K562 (cell line): ENCODE measurements at regions not wholly inside any gene's neighbourhood (a gene's known extent, or its start where the extent isn't known, plus 50 kb on each side); places are given as distances from the start of the nearest gene placed in this dataset.

Experiments used
- ATAC-seq: fragments of 200-7000 bp; cut with Tn5 transposase; 3 replicates; pipeline ENCODE4 v1.9.1; 2020; ENCODE audit warnings: moderate library complexity
- BruUV-seq: library from RNA; stranded (reverse); fragments of 400-500 nt; replicated peaks from 2 replicates; lab custom pipeline; 2021; lab: Mats Ljungman, UMichigan
- CTCF ChIA-PET: fragments of 300-600 bp; formaldehyde crosslinking; extraction: SDS; loops from one replicate; lab custom pipeline; 2021; ENCODE audit warnings: low intra/inter-chr PET ratio; lab: Yijun Ruan, JAX
- POLR2A ChIA-PET: fragments of 300-600, 350-650 bp; sonication (Branson Sonifier 250); formaldehyde crosslinking; extraction: SDS; loops from one replicate; lab custom pipeline; 2021; ENCODE audit warnings: antibody characterized with exemption, inconsistent platforms; lab: Yijun Ruan, JAX
- DNase-seq, 4 experiments: peaks; one replicate each; pipeline versions ENCODE4 v3.0.0 to v3.0.0-alpha.2; 2011 to 2018; ENCODE audit warnings: low spot score in 3 of 4, mixed read lengths in 3 of 4; ENCODE audit errors: extremely low read depth in 1 of 4
- FAIRE-seq: peaks from 2 replicates; lab custom pipeline; 2011; peaks lifted over from hg19 to GRCh38; lab: Jason Lieb, UNC
- H2AFZ ChIP-seq: 2 replicates; pipeline ENCODE4 v1.6.0; 2011; ENCODE audit warnings: low read depth, low read length, control low read depth, inconsistent platforms
- H3K27ac ChIP-seq: fragments of 200-600 bp; 3 replicates; pipeline ENCODE4 v1.8.0; 2011; ENCODE audit warnings: low read depth, mild to moderate bottlenecking, control low read depth, inconsistent platforms, low read length, moderate library complexity, mixed read lengths; ENCODE audit errors: extremely low read depth
- H3K27me3 ChIP-seq, 2 experiments: fragments of 300-600 bp in 1 of 2; 2 replicates in 1 of 2; 3 replicates in 1 of 2; pipeline versions ENCODE4 v1.6.0 to v1.8.0; 2011; ENCODE audit warnings: inconsistent platforms in 2 of 2, low read length in 2 of 2, mild to moderate bottlenecking in 1 of 2, mixed read lengths in 1 of 2, moderate library complexity in 1 of 2; ENCODE audit not compliant: control insufficient read depth in 2 of 2, insufficient read depth in 2 of 2
- H3K36me3 ChIP-seq: fragments of 300-600 bp; 3 replicates; pipeline ENCODE4 v1.8.0; 2011; ENCODE audit warnings: mild to moderate bottlenecking, low read length, inconsistent platforms; ENCODE audit not compliant: control insufficient read depth, insufficient read depth
- H3K4me1 ChIP-seq, 2 experiments: fragments of 200-600 bp in 1 of 2; replicated peaks in 1 of 2; 2 replicates in 1 of 2; 3 replicates in 1 of 2; pipeline versions ENCODE4 v1.5.1 to v1.8.0; 2011; ENCODE audit warnings: inconsistent platforms in 2 of 2, low read length in 2 of 2, mild to moderate bottlenecking in 1 of 2, mixed read lengths in 1 of 2, moderate library complexity in 1 of 2; ENCODE audit not compliant: control insufficient read depth in 2 of 2, insufficient read depth in 2 of 2
- H3K4me2 ChIP-seq: 2 replicates; pipeline ENCODE4 v1.6.1; 2011; ENCODE audit warnings: low read length, control low read depth, inconsistent platforms, mixed read lengths; ENCODE audit not compliant: insufficient read depth
- H3K4me3 ChIP-seq: fragments of 200-600 bp; sonication (generic), shearing (Covaris generic); 2 replicates; pipeline ENCODE4 v1.5.1; 2016; ENCODE audit warnings: control low read depth, inconsistent platforms
- H3K79me2 ChIP-seq: fragments of 200-600 bp; 3 replicates; pipeline ENCODE4 v1.8.0; 2011; ENCODE audit warnings: low read length, inconsistent platforms; ENCODE audit not compliant: control insufficient read depth, insufficient read depth
- H3K9ac ChIP-seq, 2 experiments: 2 replicates each; pipeline versions ENCODE4 v1.6.0 to v1.6.1; 2011; ENCODE audit warnings: low read depth in 2 of 2, low read length in 2 of 2, control low read depth in 1 of 2, inconsistent platforms in 1 of 2, mild to moderate bottlenecking in 1 of 2, mixed read lengths in 1 of 2; ENCODE audit not compliant: insufficient read depth in 1 of 2
- H3K9me1 ChIP-seq: one replicate; pipeline ENCODE4 v1.6.0; 2011; ENCODE audit warnings: inconsistent platforms, mild to moderate bottlenecking, low read length, moderate library complexity; ENCODE audit not compliant: control insufficient read depth, insufficient read depth
- H3K9me3 ChIP-seq: replicated peaks from 2 replicates; pipeline ENCODE4 v1.5.1; 2011; ENCODE audit warnings: low read depth, low read length, inconsistent platforms; ENCODE audit not compliant: control insufficient read depth, insufficient read depth
- H4K20me1 ChIP-seq: replicated peaks from 2 replicates; pipeline ENCODE4 v1.6.1; 2011; ENCODE audit warnings: low read length, inconsistent platforms, mixed read lengths; ENCODE audit not compliant: control insufficient read depth, insufficient read depth
- C11orf30 ChIP-seq: fragments of 450-650 bp; IDR thresholded peaks from 2 replicates; pipeline ENCODE4 v1.6.1; 2016; ENCODE audit warnings: low read depth, mild to moderate bottlenecking
- CCAR2 ChIP-seq: fragments of 200-400 bp; formaldehyde crosslinking; IDR thresholded peaks from 2 replicates; pipeline ENCODE4 v1.6.1; 2017; ENCODE audit warnings: mild to moderate bottlenecking, low read depth, low read length
- POLR2A ChIP-seq: fragments of 450-650 bp; conservative IDR thresholded peaks from 2 replicates; pipeline ENCODE4 v1.6.1; 2016
- POLR2AphosphoS5 ChIP-seq: IDR thresholded peaks from 2 replicates; pipeline ENCODE4 v1.6.1; 2011; ENCODE audit warnings: mild to moderate bottlenecking, low read depth, low read length, moderate library complexity; ENCODE audit not compliant: control insufficient read depth, insufficient read depth
- SETDB1 ChIP-seq: IDR thresholded peaks from one replicate; pipeline ENCODE4 v1.6.1; 2012; ENCODE audit warnings: low read length, control low read depth, inconsistent platforms
- TAF1 ChIP-seq: IDR thresholded peaks from 2 replicates; pipeline ENCODE4 v1.6.1; 2011; ENCODE audit warnings: mild to moderate bottlenecking, low read length, moderate library complexity; ENCODE audit not compliant: insufficient read depth, control insufficient read depth, severe bottlenecking; ENCODE audit errors: extremely low read depth
- ZBTB7A ChIP-seq: IDR thresholded peaks from 2 replicates; pipeline ENCODE4 v1.6.1; 2011; ENCODE audit warnings: low read depth, mild to moderate bottlenecking, low read length, moderate library complexity, borderline replicate concordance; ENCODE audit not compliant: control insufficient read depth
- ZFPM2 ChIP-seq: fragments of 250-450 bp; sonication (Bioruptor Pico); IDR thresholded peaks from 2 replicates; pipeline ENCODE4 v1.5.1; 2022; ENCODE audit warnings: mild to moderate bottlenecking
- ZNF253 ChIP-seq: fragments of 250-450 bp; sonication (Bioruptor Pico); conservative IDR thresholded peaks from 2 replicates; pipeline ENCODE4 v1.6.1; 2021; ENCODE audit warnings: mild to moderate bottlenecking
- ZNF695 ChIP-seq: fragments of 450-650 bp; formaldehyde crosslinking; IDR thresholded peaks from 2 replicates; pipeline ENCODE4 v1.4.0; 2020; ENCODE audit warnings: mild to moderate bottlenecking, moderate library complexity
- ZNF707 ChIP-seq: fragments of 250-450 bp; sonication (Bioruptor Pico); conservative IDR thresholded peaks from 2 replicates; pipeline ENCODE4 v1.8.0; 2022; ENCODE audit warnings: inconsistent platforms, mild to moderate bottlenecking, moderate library complexity
- ZNF780A ChIP-seq: fragments of 250-450 bp; sonication (Bioruptor Pico); IDR thresholded peaks from 2 replicates; pipeline ENCODE4 v1.5.0; 2021; ENCODE audit warnings: mild to moderate bottlenecking
- WGBS: fragments of 100-300 bp; shearing (Covaris generic); methylation state at CpG from one replicate; pipeline ENCODE4 v1.1.6; 2016; ENCODE audit warnings: low coverage, mixed read lengths; ENCODE audit not compliant: insufficient coverage; ENCODE audit errors: missing lambda C conversion rate; 5-methylcytosine and 5-hydroxymethylcytosine counted together
- in situ Hi-C: fragments of 300-500 bp; cut with MboI; formaldehyde crosslinking; loops from 4 replicates; pipeline ENCODE4 v1.15.0; 2018; ENCODE audit warnings: inconsistent platforms, mixed read lengths
- intact Hi-C: fragments of 100-400 bp; cut with micrococcal nuclease; formaldehyde crosslinking; loops from 2 replicates; pipeline ENCODE4 v1.14.2; 2022
- TF ChIP-seq, protein P1 (sequence below): fragments of 450-650 bp; formaldehyde crosslinking; IDR thresholded peaks from 2 replicates; pipeline ENCODE4 v1.4.0; 2020; ENCODE audit warnings: mild to moderate bottlenecking, moderate library complexity

DNA sequence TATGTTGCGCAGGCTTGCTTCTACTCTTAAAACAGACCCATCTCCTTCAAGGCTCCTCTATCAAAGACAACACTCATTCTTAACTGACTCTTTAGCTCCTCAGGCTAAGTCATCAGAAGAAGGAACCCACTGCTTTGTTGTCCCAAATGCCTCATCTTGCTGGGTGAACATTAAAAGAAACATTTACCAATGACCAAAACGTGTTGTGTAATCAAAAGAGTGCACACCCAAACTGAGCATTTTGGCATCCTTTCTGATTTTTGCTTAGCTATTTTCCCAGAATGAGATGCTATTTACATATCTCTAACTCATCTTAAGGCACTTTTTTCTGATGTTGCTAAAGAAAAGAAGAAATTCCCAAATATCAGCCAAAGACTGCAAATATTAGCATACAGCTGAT, 131.7 kb upstream of the VCX3A start:
- in situ Hi-C loops: no loop called here

More for the DNA sequence above, 131.7 kb upstream of the VCX3A start:
- Histone ChIP-seq H3K9ac (no peak overlapping the region), H3K4me1 (no peaks in the 10 kb centered on the region), H3K27me3 (no peaks in the 10 kb centered on the region), H3K4me2 (no peak overlapping the region), H3K9me3 (no peaks in the 10 kb centered on the region), H3K36me3 (no peaks in the 10 kb centered on the region), H3K79me2 (no peaks in the 10 kb centered on the region), H3K27ac (no peak overlapping the region), H3K9me1 (no peaks in the 10 kb centered on the region), H4K20me1 (no peaks in the 10 kb centered on the region), H3K4me3 (no peak overlapping the region), H2AFZ (no peak overlapping the region)
- TF ChIP-seq ZNF780A (CRISPR knock-in tag) (no peak), ZNF253 (CRISPR knock-in tag) (no peak), ZNF707 (CRISPR knock-in tag) (no peak), SETDB1 (no peak), ZBTB7A (no peak), ZFPM2 (no peak), ZNF695 (CRISPR knock-in tag) (no peak), TAF1 (no peak), C11orf30 (no peak), CCAR2 (no peak), POLR2AphosphoS5 (no peak), POLR2A (no peak)
- TF ChIP-seq, protein P1, sequence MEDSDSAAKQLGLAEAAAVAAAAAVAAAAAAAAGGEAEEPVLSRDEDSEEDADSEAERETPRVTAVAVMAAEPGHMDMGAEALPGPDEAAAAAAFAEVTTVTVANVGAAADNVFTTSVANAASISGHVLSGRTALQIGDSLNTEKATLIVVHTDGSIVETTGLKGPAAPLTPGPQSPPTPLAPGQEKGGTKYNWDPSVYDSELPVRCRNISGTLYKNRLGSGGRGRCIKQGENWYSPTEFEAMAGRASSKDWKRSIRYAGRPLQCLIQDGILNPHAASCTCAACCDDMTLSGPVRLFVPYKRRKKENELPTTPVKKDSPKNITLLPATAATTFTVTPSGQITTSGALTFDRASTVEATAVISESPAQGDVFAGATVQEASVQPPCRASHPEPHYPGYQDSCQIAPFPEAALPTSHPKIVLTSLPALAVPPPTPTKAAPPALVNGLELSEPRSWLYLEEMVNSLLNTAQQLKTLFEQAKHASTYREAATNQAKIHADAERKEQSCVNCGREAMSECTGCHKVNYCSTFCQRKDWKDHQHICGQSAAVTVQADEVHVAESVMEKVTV (CRISPR knock-in tag): no peak
- FAIRE-seq (no peak), ATAC-seq (no peak), DNase-seq (no peak)
- ChIA-PET POLR2A (no interaction called here), CTCF (no interaction called here)
- WGBS: 0% methylated on average over 2 of the region's 2 CpGs
- no TSS peak for BruUV-seq
- intact Hi-C loops: no loop called here
